Neural progenitor cell (in vitro differentiated cells): ENCODE measurements at regions not wholly inside any gene's neighbourhood (a gene's known extent, or its start where the extent isn't known, plus 50 kb on each side); places are given as distances from the start of the nearest gene placed in this dataset.

Experiments used
- DNase-seq: peaks from one replicate; pipeline ENCODE4 v3.0.0-alpha.2; 2016; ENCODE audit warnings: low spot score
- H2AFZ ChIP-seq: fragments of 200-600 bp; sonication (generic); replicated peaks from 2 replicates; pipeline ENCODE4 v1.6.1; 2016; ENCODE audit warnings: antibody characterized with exemption
- H3F3A ChIP-seq: fragments of 200-600 bp; sonication (generic); 2 replicates; pipeline ENCODE4 v1.6.1; 2016; ENCODE audit warnings: antibody characterized with exemption, low read depth
- H3K27ac ChIP-seq: fragments of 200-600 bp; sonication (generic); 2 replicates; pipeline ENCODE4 v1.5.1; 2016; ENCODE audit warnings: mild to moderate bottlenecking
- H3K27me3 ChIP-seq: fragments of 200-600 bp; sonication (generic); 2 replicates; pipeline ENCODE4 v1.6.1; 2016; ENCODE audit warnings: mild to moderate bottlenecking, moderate library complexity
- H3K36me3 ChIP-seq: fragments of 200-600 bp; sonication (generic); 2 replicates; pipeline ENCODE4 v1.5.1; 2016
- H3K4me1 ChIP-seq: fragments of 200-600 bp; sonication (generic); 2 replicates; pipeline ENCODE4 v1.6.1; 2016; ENCODE audit warnings: mixed run types
- H3K4me2 ChIP-seq: fragments of 200-600 bp; sonication (generic); 2 replicates; pipeline ENCODE4 v1.6.1; 2016
- H3K4me3 ChIP-seq: fragments of 200-600 bp; sonication (generic); 2 replicates; pipeline ENCODE4 v1.5.1; 2016
- H3K79me2 ChIP-seq: fragments of 200-600 bp; sonication (generic); 2 replicates; pipeline ENCODE4 v1.6.1; 2016; ENCODE audit warnings: low read depth
- H3K9ac ChIP-seq: fragments of 200-600 bp; sonication (generic); 2 replicates; pipeline ENCODE4 v1.6.1; 2016
- H3K9me3 ChIP-seq: fragments of 200-600 bp; sonication (generic); 2 replicates; pipeline ENCODE4 v1.5.1; 2016; ENCODE audit warnings: low read depth
- H4K20me1 ChIP-seq: fragments of 200-600 bp; sonication (generic); 2 replicates; pipeline ENCODE4 v1.6.1; 2016; ENCODE audit warnings: low read depth
- H3K27ac Mint-ChIP-seq: 3 replicates; pipeline ENCODE4 v1.8.0; 2021; ENCODE audit warnings: mixed read lengths
- H3K27me3 Mint-ChIP-seq: 2 replicates; pipeline ENCODE4 v1.8.0; 2022; ENCODE audit warnings: low read depth, mild to moderate bottlenecking, inconsistent platforms, moderate library complexity, mixed read lengths; ENCODE audit not compliant: insufficient read depth
- H3K36me3 Mint-ChIP-seq: 3 replicates; pipeline ENCODE4 v1.8.0; 2021; ENCODE audit warnings: mixed read lengths
- H3K4me1 Mint-ChIP-seq: 3 replicates; pipeline ENCODE4 v1.8.0; 2021; ENCODE audit warnings: mixed read lengths
- H3K4me3 Mint-ChIP-seq: 3 replicates; pipeline ENCODE4 v1.8.0; 2021; ENCODE audit warnings: mild to moderate bottlenecking, moderate library complexity, mixed read lengths
- H3K9me3 Mint-ChIP-seq: 3 replicates; pipeline ENCODE4 v1.8.0; 2020; ENCODE audit warnings: mixed read lengths
- CTCF ChIP-seq: fragments of 200-600 bp; sonication (generic); IDR thresholded peaks from 2 replicates; pipeline ENCODE4 v1.5.1; 2017; ENCODE audit warnings: antibody characterized with exemption, mild to moderate bottlenecking
- EZH2 ChIP-seq: fragments of 200-600 bp; sonication (generic); IDR thresholded peaks from 2 replicates; pipeline ENCODE4 v1.6.1; 2017; ENCODE audit warnings: antibody characterized with exemption, mild to moderate bottlenecking, moderate library complexity
- EZH2phosphoT487 ChIP-seq: fragments of 200-600 bp; sonication (generic); IDR thresholded peaks from 2 replicates; pipeline ENCODE4 v1.6.1; 2017; ENCODE audit warnings: antibody characterized with exemption

GRCh38 chr13:105804561-105805190 is 730.8 kb downstream of the EFNB2 start:
- Histone ChIP-seq H3K9ac (no peak overlapping the region), H3K4me1 (no peaks in the 10 kb centered on the region), H3K9me3 (no peaks in the 10 kb centered on the region), H3K27me3 (no peaks in the 10 kb centered on the region), H3F3A (no peaks in the 10 kb centered on the region), H3K27ac (no peak overlapping the region), H3K79me2 (no peaks in the 10 kb centered on the region), H3K36me3 (no peaks in the 10 kb centered on the region), H3K4me3 (no peak overlapping the region), H2AFZ (no peak overlapping the region), H3K4me2 (no peak overlapping the region), H4K20me1 (no peaks in the 10 kb centered on the region)
- H3K9me3 Mint-ChIP-seq, result peaks cover 9% of the 10 kb centered on the region
- H3K4me3 Mint-ChIP-seq, result no peak overlapping the region
- no peaks in the 10 kb centered on the region for H3K4me1 Mint-ChIP-seq
- no peak for DNase-seq
- H3K27me3 Mint-ChIP-seq, result no peaks in the 10 kb centered on the region
- no peak overlapping the region for H3K27ac Mint-ChIP-seq
- TF ChIP-seq EZH2 (no peak), CTCF (no peak), EZH2phosphoT487 (no peak)
- no peaks in the 10 kb centered on the region for H3K36me3 Mint-ChIP-seq

GRCh38 chr13:105799155-105799554 is 736.3 kb downstream of the EFNB2 start:
- Mint-ChIP-seq H3K27ac (no peak overlapping the region), H3K4me1 (no peaks in the 10 kb centered on the region), H3K4me3 (no peak overlapping the region), H3K36me3 (no peaks in the 10 kb centered on the region), H3K27me3 (no peaks in the 10 kb centered on the region), H3K9me3 (no peaks in the 10 kb centered on the region)
- H3K9me3 ChIP-seq, result no peaks in the 10 kb centered on the region
- H3K36me3 ChIP-seq, result no peaks in the 10 kb centered on the region
- H3K9ac ChIP-seq, result no peak overlapping the region
- H3K79me2 ChIP-seq, result no peaks in the 10 kb centered on the region
- TF ChIP-seq CTCF (no peak), EZH2phosphoT487 (no peak), EZH2 (no peak)
- H4K20me1 ChIP-seq, result no peaks in the 10 kb centered on the region
- no peaks in the 10 kb centered on the region for H3K4me1 ChIP-seq
- H3K27me3 ChIP-seq, result no peaks in the 10 kb centered on the region
- H3K4me2 ChIP-seq, result no peak overlapping the region
- H3K27ac ChIP-seq, result no peak overlapping the region
- no peaks in the 10 kb centered on the region for H3F3A ChIP-seq
- DNase-seq, result no peak
- no peak overlapping the region for H2AFZ ChIP-seq
- H3K4me3 ChIP-seq, result no peak overlapping the region

- Mint-ChIP-seq H3K9me3 (peaks cover 5% of the 10 kb centered on the region), H3K27ac (no peak overlapping the region), H3K27me3 (no peaks in the 10 kb centered on the region), H3K4me1 (no peaks in the 10 kb centered on the region), H3K36me3 (no peaks in the 10 kb centered on the region), H3K4me3 (no peak overlapping the region)
- H3K4me1 ChIP-seq, result no peaks in the 10 kb centered on the region
- no peaks in the 10 kb centered on the region for H3K9me3 ChIP-seq
- H3K4me2 ChIP-seq, result no peak overlapping the region
- no peaks in the 10 kb centered on the region for H4K20me1 ChIP-seq
- no peak overlapping the region for H3K4me3 ChIP-seq
- no peaks in the 10 kb centered on the region for H3K36me3 ChIP-seq
- no peak overlapping the region for H2AFZ ChIP-seq
- no peak overlapping the region for H3K9ac ChIP-seq
- H3F3A ChIP-seq, result no peaks in the 10 kb centered on the region
- no peaks in the 10 kb centered on the region for H3K79me2 ChIP-seq
- no peaks in the 10 kb centered on the region for H3K27me3 ChIP-seq
- H3K27ac ChIP-seq, result no peak overlapping the region
- no peak for DNase-seq
- TF ChIP-seq EZH2, result no peak
- TF ChIP-seq EZH2phosphoT487, result no peak
- no peak for TF ChIP-seq CTCF
Measured at GRCh38 chr13:105798541-105798940, 736.9 kb downstream of the EFNB2 start.
